HG02588 (cell line): ENCODE measurements at regions not wholly inside any gene's neighbourhood (a gene's known extent, or its start where the extent isn't known, plus 50 kb on each side); places are given as distances from the start of the nearest gene placed in this dataset.
A peak's percentile ranks its signal among the peaks of the same experiment; 100 is the strongest.
"Not testable (repeated sequence)": the region's sequence is repeated elsewhere in the genome, so short reads cannot be mapped to it uniquely, and the experiment has no call there.

Source experiments
- ATAC-seq: cut with Tn5 transposase; IDR thresholded peaks from one replicate; pipeline ENCODE4 v1.9.1; 2021; ENCODE audit warnings: mild to moderate bottlenecking, moderate library complexity; ENCODE audit not compliant: unreplicated experiment

- not testable (repeated sequence) for ATAC-seq
Observed at GRCh38 chr6:127406722-127407121, 52.5 kb downstream of the KIAA0408 start.

GRCh38 chr6:127406122-127406521, 53.1 kb downstream of the KIAA0408 start:
- no peak for ATAC-seq

- ATAC-seq, result no peak
Observed at GRCh38 chr6:127404594-127405178, 54.5 kb downstream of the KIAA0408 start.

- ATAC-seq, result peak; percentile 76
Observed at GRCh38 chr6:127404133-127404532, 55.1 kb downstream of the KIAA0408 start.

- ATAC-seq, result peak; percentile 86
Observed at GRCh38 chr6:127403636-127404035, 55.6 kb downstream of the KIAA0408 start.

- no peak for ATAC-seq
Observed at GRCh38 chr6:127402890-127403617, 56.1 kb downstream of the KIAA0408 start.

- ATAC-seq, result no peak
Observed at GRCh38 chr6:127397729-127398630, 54.6 kb upstream of the ECHDC1 start.

- ATAC-seq, result not testable (repeated sequence)
Observed at GRCh38 chr6:127397171-127397597, 53.8 kb upstream of the ECHDC1 start.
